OCI-LY1 (cell line): ENCODE measurements at regions not wholly inside any gene's neighbourhood (a gene's known extent, or its start where the extent isn't known, plus 50 kb on each side); places are given as distances from the start of the nearest gene placed in this dataset.

Source experiments
- CTCF ChIP-seq: fragments of 200-600 bp; sonication (generic), shearing (Covaris generic); IDR thresholded peaks from 2 replicates; pipeline ENCODE4 v1.5.1; 2017; ENCODE audit warnings: mild to moderate bottlenecking, antibody characterized with exemption, low read length, moderate library complexity, mixed read lengths
- EZH2 ChIP-seq: fragments of 200-600 bp; sonication (generic), shearing (Covaris generic); IDR thresholded peaks from 2 replicates; pipeline ENCODE4 v1.8.0; 2017; ENCODE audit warnings: borderline replicate concordance, mixed run types, mild to moderate bottlenecking, antibody characterized with exemption, low read length, moderate library complexity, mixed read lengths

- TF ChIP-seq CTCF (no peak), EZH2 (no peak)
Measured at GRCh38 chr3:177569875-177570657, 372.8 kb upstream of the TBL1XR1 start.
